Neural cell (in vitro differentiated cells): ENCODE measurements at regions not wholly inside any gene's neighbourhood (a gene's known extent, or its start where the extent isn't known, plus 50 kb on each side); places are given as distances from the start of the nearest gene placed in this dataset.

ENCODE experiments used
- RAD21 ChIP-seq: fragments of 450-650 bp; conservative IDR thresholded peaks from 2 replicates; pipeline ENCODE4 v1.6.1; 2014; ENCODE audit warnings: antibody characterized with exemption, mild to moderate bottlenecking, moderate library complexity
- TF ChIP-seq, protein P1 (sequence below): fragments of 450-650 bp; IDR thresholded peaks from 2 replicates; pipeline ENCODE4 v1.5.1; 2014; ENCODE audit warnings: antibody characterized with exemption, mild to moderate bottlenecking, moderate library complexity; ENCODE audit not compliant: poor library complexity, severe bottlenecking

- TF ChIP-seq, protein P1, sequence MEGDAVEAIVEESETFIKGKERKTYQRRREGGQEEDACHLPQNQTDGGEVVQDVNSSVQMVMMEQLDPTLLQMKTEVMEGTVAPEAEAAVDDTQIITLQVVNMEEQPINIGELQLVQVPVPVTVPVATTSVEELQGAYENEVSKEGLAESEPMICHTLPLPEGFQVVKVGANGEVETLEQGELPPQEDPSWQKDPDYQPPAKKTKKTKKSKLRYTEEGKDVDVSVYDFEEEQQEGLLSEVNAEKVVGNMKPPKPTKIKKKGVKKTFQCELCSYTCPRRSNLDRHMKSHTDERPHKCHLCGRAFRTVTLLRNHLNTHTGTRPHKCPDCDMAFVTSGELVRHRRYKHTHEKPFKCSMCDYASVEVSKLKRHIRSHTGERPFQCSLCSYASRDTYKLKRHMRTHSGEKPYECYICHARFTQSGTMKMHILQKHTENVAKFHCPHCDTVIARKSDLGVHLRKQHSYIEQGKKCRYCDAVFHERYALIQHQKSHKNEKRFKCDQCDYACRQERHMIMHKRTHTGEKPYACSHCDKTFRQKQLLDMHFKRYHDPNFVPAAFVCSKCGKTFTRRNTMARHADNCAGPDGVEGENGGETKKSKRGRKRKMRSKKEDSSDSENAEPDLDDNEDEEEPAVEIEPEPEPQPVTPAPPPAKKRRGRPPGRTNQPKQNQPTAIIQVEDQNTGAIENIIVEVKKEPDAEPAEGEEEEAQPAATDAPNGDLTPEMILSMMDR: no peak
- TF ChIP-seq RAD21: no peak
These were observed 163.7 kb upstream of the CBLB start for GRCh38 chr3:106032479-106032878.
